Endothelial cell of umbilical vein (primary cell): ENCODE measurements at regions not wholly inside any gene's neighbourhood (a gene's known extent, or its start where the extent isn't known, plus 50 kb on each side); places are given as distances from the start of the nearest gene placed in this dataset.

Experiments
- CTCF ChIP-seq, 2 donors: IDR thresholded peaks; 1 replicate in 1 of 2; 2 replicates in 1 of 2; pipeline ENCODE4 v1.5.1; 2011; ENCODE audit warnings: low read length in 2 of 2, mild to moderate bottlenecking in 2 of 2, moderate library complexity in 2 of 2, control low read depth in 1 of 2, inconsistent platforms in 1 of 2, low read depth in 1 of 2; ENCODE audit not compliant: insufficient read depth in 1 of 2; ENCODE audit errors: extremely low read depth in 1 of 2
- EZH2 ChIP-seq: IDR thresholded peaks from 2 replicates; pipeline ENCODE4 v1.6.1; 2012; ENCODE audit warnings: borderline replicate concordance, low read depth, mild to moderate bottlenecking, moderate library complexity, low read length, inconsistent platforms; ENCODE audit not compliant: severe bottlenecking
- FOS ChIP-seq: IDR thresholded peaks from 2 replicates; pipeline ENCODE4 v1.6.1; 2011; ENCODE audit warnings: mild to moderate bottlenecking, low read length, moderate library complexity, borderline replicate concordance; ENCODE audit not compliant: insufficient read depth
- JUN ChIP-seq: IDR thresholded peaks from 2 replicates; pipeline ENCODE4 v1.6.1; 2011; ENCODE audit warnings: borderline replicate concordance, low read depth; ENCODE audit not compliant: insufficient read length, insufficient read depth
- MAX ChIP-seq: IDR thresholded peaks from 2 replicates; pipeline ENCODE4 v1.6.1; 2011; ENCODE audit not compliant: insufficient read depth, insufficient read length
- POLR2A ChIP-seq: IDR thresholded peaks from 2 replicates; pipeline ENCODE4 v1.6.1; 2012; ENCODE audit warnings: low read depth, mild to moderate bottlenecking, control low read depth, low read length
- POLR2AphosphoS5 ChIP-seq: IDR thresholded peaks from 2 replicates; pipeline ENCODE4 v1.6.1; 2012; ENCODE audit warnings: low read depth, mild to moderate bottlenecking, control low read depth, low read length, moderate library complexity; ENCODE audit not compliant: insufficient read depth

GRCh38 chr5:144567421-144567780 is 396.7 kb downstream of the KCTD16 start:
- TF ChIP-seq POLR2A: no peak
- no peak for TF ChIP-seq MAX
- no peak for TF ChIP-seq CTCF (IDR thresholded peaks at IDR 0.05; ENCODE audit: extremely low read depth in 1 of 2, insufficient read depth in 1 of 2, low read depth in 1 of 2, low read length in 2 of 2)
- no peak for TF ChIP-seq POLR2AphosphoS5
- TF ChIP-seq JUN: no peak
- TF ChIP-seq EZH2: no peak
- no peak for TF ChIP-seq FOS
